Upper lobe of left lung (tissue), 4 donors: ENCODE measurements at regions not wholly inside any gene's neighbourhood (a gene's known extent, or its start where the extent isn't known, plus 50 kb on each side); places are given as distances from the start of the nearest gene placed in this dataset.

Experiments used
- POLR2AphosphoS5 ChIP-seq, 2 donors: sonication (generic); formaldehyde crosslinking; IDR thresholded peaks; one replicate each; pipeline ENCODE4 v1.5.1; 2017; ENCODE audit warnings: antibody characterized with exemption in 2 of 2
- TF ChIP-seq, protein P1 (sequence below), 6 experiments: fragments of 450-650 bp in 4 of 6; fragments of 200-600 bp in 2 of 6; sonication (generic) in 2 of 6; IDR thresholded peaks; one replicate each; pipeline ENCODE4 v1.5.1; 2016 to 2019; ENCODE audit warnings: antibody characterized with exemption in 6 of 6

- TF ChIP-seq, protein P1, sequence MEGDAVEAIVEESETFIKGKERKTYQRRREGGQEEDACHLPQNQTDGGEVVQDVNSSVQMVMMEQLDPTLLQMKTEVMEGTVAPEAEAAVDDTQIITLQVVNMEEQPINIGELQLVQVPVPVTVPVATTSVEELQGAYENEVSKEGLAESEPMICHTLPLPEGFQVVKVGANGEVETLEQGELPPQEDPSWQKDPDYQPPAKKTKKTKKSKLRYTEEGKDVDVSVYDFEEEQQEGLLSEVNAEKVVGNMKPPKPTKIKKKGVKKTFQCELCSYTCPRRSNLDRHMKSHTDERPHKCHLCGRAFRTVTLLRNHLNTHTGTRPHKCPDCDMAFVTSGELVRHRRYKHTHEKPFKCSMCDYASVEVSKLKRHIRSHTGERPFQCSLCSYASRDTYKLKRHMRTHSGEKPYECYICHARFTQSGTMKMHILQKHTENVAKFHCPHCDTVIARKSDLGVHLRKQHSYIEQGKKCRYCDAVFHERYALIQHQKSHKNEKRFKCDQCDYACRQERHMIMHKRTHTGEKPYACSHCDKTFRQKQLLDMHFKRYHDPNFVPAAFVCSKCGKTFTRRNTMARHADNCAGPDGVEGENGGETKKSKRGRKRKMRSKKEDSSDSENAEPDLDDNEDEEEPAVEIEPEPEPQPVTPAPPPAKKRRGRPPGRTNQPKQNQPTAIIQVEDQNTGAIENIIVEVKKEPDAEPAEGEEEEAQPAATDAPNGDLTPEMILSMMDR (IDR thresholded peaks at IDR 0.05) = no peak
- TF ChIP-seq POLR2AphosphoS5 (IDR thresholded peaks at IDR 0.05) = no peak
Observed at GRCh38 chr4:171644430-171645057, 168.7 kb upstream of the GALNTL6 start.
